C4-2B (cell line): ENCODE measurements at regions not wholly inside any gene's neighbourhood (a gene's known extent, or its start where the extent isn't known, plus 50 kb on each side); places are given as distances from the start of the nearest gene placed in this dataset.

Source experiments
- H3K27ac ChIP-seq: fragments of 450-650 bp; 2 replicates; pipeline ENCODE4 v1.5.1; 2017
- CTCF ChIP-seq: fragments of 450-650 bp; conservative IDR thresholded peaks from 2 replicates; pipeline ENCODE4 v1.5.1; 2017; ENCODE audit warnings: mild to moderate bottlenecking
- ZFX ChIP-seq: fragments of 450-650 bp; IDR thresholded peaks from 2 replicates; pipeline ENCODE4 v1.6.1; 2017

- no peak overlapping the region for H3K27ac ChIP-seq
- TF ChIP-seq ZFX (no peak), CTCF (no peak)
Measured at GRCh38 chr2:415986-416610, 128.2 kb upstream of the ALKAL2 start.

GRCh38 chr2:409523-409922, 121.6 kb upstream of the ALKAL2 start:
- TF ChIP-seq ZFX = no peak
- no peak for TF ChIP-seq CTCF
- H3K27ac ChIP-seq = no peak overlapping the region

GRCh38 chr2:407630-408029, 119.7 kb upstream of the ALKAL2 start:
- TF ChIP-seq CTCF (no peak), ZFX (no peak)
- no peak overlapping the region for H3K27ac ChIP-seq

GRCh38 chr2:406876-407275, 119.0 kb upstream of the ALKAL2 start:
- TF ChIP-seq CTCF = no peak
- no peak for TF ChIP-seq ZFX
- no peak overlapping the region for H3K27ac ChIP-seq

- TF ChIP-seq CTCF (no peak), ZFX (no peak)
- H3K27ac ChIP-seq = no peak overlapping the region
Measured at GRCh38 chr2:406231-406630, 118.3 kb upstream of the ALKAL2 start.

- TF ChIP-seq ZFX (no peak), CTCF (no peak)
- H3K27ac ChIP-seq = no peak overlapping the region
Measured at GRCh38 chr2:404581-404980, 116.7 kb upstream of the ALKAL2 start.

GRCh38 chr2:403682-404081, 115.8 kb upstream of the ALKAL2 start:
- TF ChIP-seq CTCF = no peak
- no peak for TF ChIP-seq ZFX
- H3K27ac ChIP-seq = no peak overlapping the region
